T-helper 17 cell (primary cell): ENCODE measurements at regions not wholly inside any gene's neighbourhood (a gene's known extent, or its start where the extent isn't known, plus 50 kb on each side); places are given as distances from the start of the nearest gene placed in this dataset.

Experiments
- ATAC-seq: fragments of 150-1000 bp; cut with Tn5 transposase; 2 replicates; pipeline ENCODE4 v1.10.0; 2021; ENCODE audit warnings: mild to moderate bottlenecking, moderate library complexity
- DNase-seq, 3 donors: peaks; one replicate each; pipeline versions ENCODE4 v3.0.0 to v3.0.0-alpha.2; 2020 to 2021
- H3K9me3 ChIP-seq: one replicate; pipeline ENCODE4 v1.7.0; 2013; ENCODE audit warnings: low read length, mild to moderate bottlenecking; ENCODE audit not compliant: control insufficient read depth, poor library complexity, severe bottlenecking
- H3K27ac Mint-ChIP-seq: one replicate; pipeline ENCODE4 v1.8.0; 2022; ENCODE audit warnings: mild to moderate bottlenecking, moderate library complexity, mixed read lengths
- H3K27me3 Mint-ChIP-seq: one replicate; pipeline ENCODE4 v1.8.0; 2022; ENCODE audit warnings: mixed read lengths
- H3K36me3 Mint-ChIP-seq: one replicate; pipeline ENCODE4 v1.8.0; 2022; ENCODE audit warnings: low read depth, mixed read lengths
- H3K4me1 Mint-ChIP-seq: one replicate; pipeline ENCODE4 v1.8.0; 2022; ENCODE audit warnings: mild to moderate bottlenecking, mixed read lengths
- H3K4me3 Mint-ChIP-seq: one replicate; pipeline ENCODE4 v1.8.0; 2022; ENCODE audit warnings: mild to moderate bottlenecking, moderate library complexity, mixed read lengths

DNA sequence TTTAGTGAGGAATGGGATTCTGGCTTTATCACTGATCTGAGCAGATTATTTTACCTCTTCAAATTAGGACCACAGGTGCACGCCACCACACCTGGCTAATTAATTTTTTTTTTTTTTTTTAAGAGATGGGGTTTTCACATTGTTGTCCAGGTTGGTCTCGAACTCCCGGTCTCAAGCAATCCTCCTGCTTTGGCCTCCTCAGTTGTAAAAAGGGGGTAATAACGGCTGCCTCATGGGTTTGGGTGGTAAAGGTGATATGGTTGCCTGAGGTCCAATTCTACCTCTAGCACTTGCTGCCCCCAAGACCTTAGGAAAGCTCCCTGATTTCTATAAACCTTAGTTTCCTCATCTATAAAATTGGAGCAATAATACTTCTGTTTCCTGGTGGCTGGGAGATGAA, 130.7 kb upstream of the HS3ST2 start:
- ATAC-seq (no peak), DNase-seq (no peak)
- Mint-ChIP-seq H3K4me3 (no peak overlapping the region), H3K36me3 (peaks cover 2% of the 10 kb centered on the region), H3K27ac (no peak overlapping the region), H3K4me1 (peaks cover 12% of the 10 kb centered on the region), H3K27me3 (peaks cover 9% of the 10 kb centered on the region)
- H3K9me3 ChIP-seq = no peaks in the 10 kb centered on the region

DNA sequence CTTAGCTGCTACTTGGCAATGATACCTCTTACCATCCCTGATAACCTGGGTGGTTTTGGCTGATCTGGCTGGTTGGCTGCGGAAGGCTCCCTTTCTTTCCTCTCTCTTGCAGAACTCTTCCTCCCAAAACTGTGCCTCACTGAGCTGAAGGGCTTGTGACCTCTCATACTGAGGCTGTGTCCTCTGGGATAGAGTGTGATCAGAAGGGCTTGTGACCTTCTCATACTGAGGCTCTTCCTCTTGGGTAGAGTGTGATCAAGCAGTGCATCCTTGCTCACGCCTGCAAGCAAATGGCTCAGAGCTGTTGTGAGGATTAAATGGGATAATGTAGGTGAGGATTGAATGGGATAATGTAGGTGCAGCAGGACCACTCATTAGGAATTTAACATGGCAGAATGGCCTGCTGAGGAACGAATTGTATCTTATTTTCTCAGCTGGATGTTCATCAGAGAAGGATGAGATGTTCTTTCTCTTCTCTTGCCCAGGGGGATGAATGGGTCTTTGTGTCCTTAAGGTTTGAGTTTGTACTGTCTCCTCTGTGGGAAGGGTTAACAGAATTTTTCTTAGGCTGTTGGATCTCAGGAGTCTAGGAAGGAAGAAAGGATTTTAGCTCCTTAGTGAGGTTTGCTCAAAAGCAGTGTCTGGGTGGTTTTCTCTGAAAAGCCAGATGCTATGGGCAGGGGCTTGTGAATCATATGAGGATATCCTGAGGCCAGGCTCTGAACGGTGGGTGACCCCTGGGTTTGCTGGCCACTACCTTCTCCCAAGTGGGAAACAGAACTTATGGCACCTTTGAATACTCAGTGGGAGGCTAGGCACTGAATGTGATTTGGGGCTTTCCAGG, 130.0 kb upstream of the HS3ST2 start:
- H3K9me3 ChIP-seq = no peaks in the 10 kb centered on the region
- peaks cover 9% of the 10 kb centered on the region for H3K27me3 Mint-ChIP-seq
- DNase-seq = no peak
- H3K4me1 Mint-ChIP-seq = peaks cover 12% of the 10 kb centered on the region
- no peak overlapping the region for H3K4me3 Mint-ChIP-seq
- peaks cover 2% of the 10 kb centered on the region for H3K36me3 Mint-ChIP-seq
- no peak for ATAC-seq
- H3K27ac Mint-ChIP-seq = no peak overlapping the region

DNA sequence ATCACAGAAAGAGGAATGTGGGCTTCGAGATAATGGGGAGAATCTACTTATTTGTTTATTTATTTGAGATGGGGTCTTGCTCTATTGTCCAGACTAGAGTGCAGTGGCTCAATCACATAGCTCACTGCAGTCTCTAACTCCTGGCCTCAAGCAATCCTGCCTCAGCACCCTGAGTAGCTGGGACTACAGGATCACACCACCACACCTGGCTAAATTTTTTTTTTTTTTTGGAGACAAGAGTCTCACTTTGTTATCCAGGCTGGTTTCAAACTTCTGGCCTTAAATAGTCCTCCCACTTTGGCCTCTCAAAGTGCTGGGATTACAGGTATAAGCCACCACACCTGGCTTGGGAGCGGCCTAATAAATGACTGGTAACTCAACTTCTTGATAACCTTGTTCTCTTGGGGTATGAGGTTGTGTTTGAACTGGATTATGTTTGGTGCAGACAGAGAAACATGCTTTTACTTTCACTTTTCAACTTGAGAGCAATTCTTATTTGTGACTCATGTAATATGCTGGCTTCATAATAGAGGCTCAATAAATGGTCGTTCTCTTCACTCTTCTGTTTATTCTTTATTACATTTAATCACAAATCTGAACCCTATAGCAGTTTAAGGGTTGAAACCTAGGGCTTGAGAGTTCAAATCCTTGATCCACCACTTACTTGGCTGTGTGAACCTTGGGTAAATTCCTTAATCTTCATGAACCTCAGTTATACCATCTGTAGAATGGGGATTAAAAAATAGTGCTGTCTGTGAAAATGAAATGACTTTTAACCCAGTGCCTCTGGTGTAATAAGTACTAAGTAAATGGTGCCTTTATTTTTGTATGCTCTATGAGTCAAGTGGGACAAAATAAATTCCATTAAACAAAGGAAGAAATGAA, 129.1 kb upstream of the HS3ST2 start:
- Mint-ChIP-seq H3K36me3 (peaks cover 2% of the 10 kb centered on the region), H3K4me1 (peaks cover 12% of the 10 kb centered on the region), H3K27ac (no peak overlapping the region), H3K27me3 (peaks cover 9% of the 10 kb centered on the region), H3K4me3 (no peak overlapping the region)
- DNase-seq (no peak), ATAC-seq (no peak)
- no peaks in the 10 kb centered on the region for H3K9me3 ChIP-seq

DNA sequence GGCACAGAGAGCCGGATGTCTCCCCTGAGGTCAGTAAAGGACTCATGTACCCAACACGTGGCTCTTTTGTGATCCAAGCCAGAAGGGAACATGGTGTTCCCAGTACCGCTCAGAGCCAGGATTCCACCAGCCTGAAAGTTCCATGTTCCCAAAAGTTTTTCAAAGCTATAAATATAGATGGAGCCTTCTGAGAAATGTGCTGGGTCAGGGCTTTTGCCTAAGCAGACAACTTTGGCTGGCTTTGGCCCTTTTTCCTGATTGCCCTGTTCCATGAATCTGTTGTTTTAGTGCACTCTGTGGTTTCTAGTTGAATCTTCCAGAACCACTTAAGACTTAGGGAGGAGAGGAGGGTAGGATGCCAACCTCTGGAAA, 128.5 kb upstream of the HS3ST2 start:
- ATAC-seq = no peak
- no peak for DNase-seq
- Mint-ChIP-seq H3K27me3 (peaks cover 9% of the 10 kb centered on the region), H3K4me3 (no peak overlapping the region), H3K36me3 (peaks cover 2% of the 10 kb centered on the region), H3K4me1 (peaks cover 12% of the 10 kb centered on the region), H3K27ac (no peak overlapping the region)
- H3K9me3 ChIP-seq = no peaks in the 10 kb centered on the region

DNA sequence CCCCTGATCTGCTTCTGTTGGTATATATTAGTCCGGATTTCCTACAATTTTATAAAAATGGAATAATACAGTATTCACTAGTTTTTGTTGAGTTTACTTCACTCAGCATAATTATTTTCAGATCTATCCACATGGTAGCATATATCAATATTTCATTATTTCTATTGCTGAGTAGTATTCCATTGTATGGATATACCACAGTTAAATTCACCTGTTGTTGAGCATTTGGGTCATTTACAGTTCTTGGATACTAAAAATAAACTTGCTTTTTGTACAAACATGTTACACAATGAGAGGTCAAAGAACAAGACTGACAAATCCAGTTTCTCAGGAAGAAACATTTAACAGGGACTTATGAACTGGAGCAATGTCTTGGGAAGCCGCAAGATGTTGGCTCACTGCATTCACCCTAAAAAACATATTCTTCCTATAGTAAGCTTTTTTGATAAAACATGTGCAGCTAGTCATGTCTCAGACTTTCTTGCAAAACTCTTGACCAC, 126.9 kb upstream of the HS3ST2 start:
- H3K9me3 ChIP-seq = no peaks in the 10 kb centered on the region
- Mint-ChIP-seq H3K4me3 (no peak overlapping the region), H3K27me3 (peaks cover 9% of the 10 kb centered on the region), H3K4me1 (peaks cover 10% of the 10 kb centered on the region), H3K36me3 (peaks cover 2% of the 10 kb centered on the region), H3K27ac (no peak overlapping the region)
- ATAC-seq (no peak), DNase-seq (no peak)

DNA sequence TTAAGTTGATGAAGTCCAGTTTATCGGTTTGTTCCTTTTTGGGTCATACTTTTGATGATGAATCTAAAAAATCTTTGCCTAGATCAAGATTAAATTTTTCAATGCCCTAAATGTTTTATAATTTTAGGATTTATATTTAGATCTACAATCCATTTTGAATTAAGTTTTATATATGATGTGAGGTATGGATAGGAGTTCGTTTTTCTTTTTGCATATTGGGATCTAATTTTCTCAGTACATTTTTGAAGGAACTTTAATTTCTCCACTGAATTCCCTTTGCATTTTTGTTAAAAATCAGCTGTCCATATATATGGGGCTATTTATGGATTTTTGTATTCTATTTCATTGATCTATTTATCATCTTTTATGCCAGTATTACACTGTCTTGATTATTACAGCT, 125.5 kb upstream of the HS3ST2 start:
- peaks cover 10% of the 10 kb centered on the region for H3K4me1 Mint-ChIP-seq

DNA sequence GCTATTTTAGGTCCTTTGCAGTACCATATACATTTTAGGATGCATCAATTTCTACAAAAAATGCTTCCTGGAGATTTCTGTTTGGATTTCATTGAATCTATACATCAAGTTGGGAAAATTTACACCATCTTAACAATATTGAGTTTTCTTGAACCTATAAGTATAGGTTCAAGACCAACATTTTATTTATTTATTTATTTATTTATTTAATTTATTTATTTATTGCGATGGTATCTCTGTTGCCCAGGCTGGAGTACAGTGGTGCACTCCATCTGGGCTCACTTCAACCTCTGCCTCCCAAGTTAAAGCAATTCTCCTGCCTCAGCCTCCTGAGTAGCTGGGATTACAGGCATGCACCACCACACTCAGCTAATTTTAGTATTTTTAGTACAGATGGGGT, 125.0 kb upstream of the HS3ST2 start:
- Mint-ChIP-seq H3K27me3 (peaks cover 9% of the 10 kb centered on the region), H3K36me3 (peaks cover 2% of the 10 kb centered on the region), H3K4me1 (peaks cover 8% of the 10 kb centered on the region), H3K4me3 (no peak overlapping the region), H3K27ac (no peak overlapping the region)
- ATAC-seq = no peak
- H3K9me3 ChIP-seq = no peaks in the 10 kb centered on the region
- DNase-seq = no peak

More for the DNA sequence above, 125.5 kb upstream of the HS3ST2 start:
- Mint-ChIP-seq H3K27me3 (peaks cover 9% of the 10 kb centered on the region), H3K36me3 (peaks cover 2% of the 10 kb centered on the region), H3K4me3 (no peak overlapping the region), H3K27ac (no peak overlapping the region)
- H3K9me3 ChIP-seq = no peaks in the 10 kb centered on the region
- ATAC-seq (no peak), DNase-seq (no peak)

DNA sequence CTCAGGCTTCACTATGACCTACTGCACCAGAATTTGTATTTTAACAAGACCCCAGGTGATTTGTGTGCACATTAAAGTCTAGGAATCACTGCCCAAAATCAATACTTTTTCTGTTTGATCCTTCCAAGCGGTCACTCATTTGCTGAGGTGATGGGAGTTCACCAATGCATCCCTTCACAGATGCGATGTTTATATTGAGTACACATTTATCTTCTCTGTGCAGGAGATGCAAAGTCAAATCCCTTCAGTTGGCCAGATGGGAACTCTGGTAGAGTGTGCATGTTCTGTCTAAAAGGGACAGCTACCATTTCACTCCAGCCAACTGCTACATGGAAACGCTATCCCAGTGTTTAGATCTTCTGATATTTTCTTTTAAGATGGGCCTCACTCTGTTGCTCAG, 122.6 kb upstream of the HS3ST2 start:
- Mint-ChIP-seq H3K4me3 (no peak overlapping the region), H3K4me1 (no peaks in the 10 kb centered on the region), H3K27me3 (no peaks in the 10 kb centered on the region), H3K36me3 (no peaks in the 10 kb centered on the region), H3K27ac (no peak overlapping the region)
- DNase-seq (no peak), ATAC-seq (no peak)
- no peaks in the 10 kb centered on the region for H3K9me3 ChIP-seq

DNA sequence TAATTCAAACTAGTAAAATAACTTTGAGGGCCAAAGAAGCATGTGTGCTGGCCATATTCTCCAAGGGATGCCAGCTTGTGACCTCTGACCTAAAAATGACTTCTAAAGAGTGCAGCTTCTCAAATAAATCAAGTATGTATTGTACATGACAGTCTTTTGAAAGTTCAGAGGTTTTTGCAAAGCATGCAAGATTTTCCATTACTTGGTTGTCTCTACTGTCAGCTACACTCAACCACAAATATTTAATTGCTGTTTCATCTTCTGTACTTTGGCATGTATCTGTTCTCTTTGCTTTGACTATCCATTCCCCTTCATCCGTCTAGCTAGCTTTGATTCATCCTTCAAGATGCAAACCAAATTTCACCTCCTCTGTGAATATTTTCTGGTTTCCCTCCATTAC, 121.9 kb upstream of the HS3ST2 start:
- Mint-ChIP-seq H3K27me3 (no peaks in the 10 kb centered on the region), H3K27ac (no peak overlapping the region), H3K4me3 (no peak overlapping the region), H3K4me1 (no peaks in the 10 kb centered on the region), H3K36me3 (no peaks in the 10 kb centered on the region)
- no peaks in the 10 kb centered on the region for H3K9me3 ChIP-seq
- ATAC-seq (no peak), DNase-seq (no peak)

DNA sequence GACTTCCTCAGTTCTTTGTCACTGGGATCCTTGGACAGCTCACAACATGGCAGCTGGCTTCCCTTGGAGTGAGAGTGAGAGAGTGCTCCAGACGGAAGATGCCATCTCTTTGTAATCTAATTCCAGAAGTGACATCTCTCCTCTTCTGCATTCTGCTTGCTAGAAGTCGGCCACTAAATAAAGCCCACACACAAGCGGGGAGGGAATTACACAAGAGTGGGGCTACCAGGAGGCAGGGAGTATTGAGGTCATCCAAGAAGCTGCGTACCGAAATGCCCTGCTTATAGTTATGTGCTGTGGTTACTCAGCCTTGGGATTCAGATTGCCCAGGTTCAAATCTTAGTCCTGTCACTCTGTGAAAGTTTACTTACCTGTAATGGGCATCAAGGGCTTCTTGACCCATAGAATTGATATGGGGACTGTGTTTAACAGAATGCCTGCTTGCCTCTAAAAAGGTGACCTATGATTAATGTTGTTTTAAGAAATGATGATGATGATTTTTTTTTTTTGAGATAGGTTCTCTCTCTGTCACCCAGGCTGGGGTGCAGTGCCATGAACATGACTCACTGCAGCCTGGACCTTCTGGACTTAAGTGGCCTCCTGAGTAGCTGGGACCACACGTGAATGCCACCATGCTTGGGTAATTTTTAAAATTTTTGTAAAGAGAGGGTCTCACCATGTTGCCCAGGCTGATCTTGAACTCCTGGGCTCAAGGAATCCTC, 120.9 kb upstream of the HS3ST2 start:
- Mint-ChIP-seq H3K36me3 (no peaks in the 10 kb centered on the region), H3K4me3 (no peak overlapping the region), H3K27ac (no peak overlapping the region), H3K4me1 (no peaks in the 10 kb centered on the region), H3K27me3 (peaks cover 2% of the 10 kb centered on the region)
- DNase-seq = no peak
- ATAC-seq = no peak
- no peaks in the 10 kb centered on the region for H3K9me3 ChIP-seq

DNA sequence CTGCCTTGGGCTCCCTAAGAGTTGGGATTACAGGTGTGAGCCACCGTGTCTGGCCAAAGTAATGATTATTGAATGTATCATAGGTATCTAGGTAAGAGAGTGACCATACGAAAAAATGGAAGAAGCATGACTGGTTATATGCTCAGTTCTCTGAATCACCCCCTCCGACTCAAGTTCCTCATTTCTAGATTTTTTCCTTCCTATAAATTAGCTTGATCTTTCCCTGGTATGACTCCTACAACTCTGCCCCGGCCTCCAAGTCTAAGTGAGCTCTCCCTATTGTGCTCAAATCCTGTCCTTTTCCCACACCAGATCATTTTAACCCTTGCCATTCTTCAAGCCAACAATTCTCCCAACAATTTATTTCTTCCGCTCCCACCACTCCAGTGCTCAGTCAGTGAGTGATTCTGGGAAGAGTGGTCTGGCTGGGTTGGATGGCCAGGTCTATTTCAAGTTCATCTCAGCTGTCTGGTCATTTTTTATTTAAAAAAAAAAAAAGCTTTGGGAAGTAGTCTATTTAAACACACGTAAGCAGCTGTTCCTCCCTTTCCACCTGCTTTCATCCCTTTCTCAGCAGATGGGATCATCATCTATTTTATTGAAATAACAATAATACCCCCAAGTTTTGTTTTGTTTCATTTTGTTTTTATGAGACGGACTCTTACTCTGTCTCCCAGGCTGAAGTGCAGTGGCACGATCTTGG, 120.2 kb upstream of the HS3ST2 start:
- no peak for ATAC-seq
- Mint-ChIP-seq H3K4me1 (no peaks in the 10 kb centered on the region), H3K27ac (no peak overlapping the region), H3K4me3 (no peak overlapping the region), H3K27me3 (peaks cover 9% of the 10 kb centered on the region), H3K36me3 (no peaks in the 10 kb centered on the region)
- H3K9me3 ChIP-seq = no peaks in the 10 kb centered on the region
- no peak for DNase-seq

DNA sequence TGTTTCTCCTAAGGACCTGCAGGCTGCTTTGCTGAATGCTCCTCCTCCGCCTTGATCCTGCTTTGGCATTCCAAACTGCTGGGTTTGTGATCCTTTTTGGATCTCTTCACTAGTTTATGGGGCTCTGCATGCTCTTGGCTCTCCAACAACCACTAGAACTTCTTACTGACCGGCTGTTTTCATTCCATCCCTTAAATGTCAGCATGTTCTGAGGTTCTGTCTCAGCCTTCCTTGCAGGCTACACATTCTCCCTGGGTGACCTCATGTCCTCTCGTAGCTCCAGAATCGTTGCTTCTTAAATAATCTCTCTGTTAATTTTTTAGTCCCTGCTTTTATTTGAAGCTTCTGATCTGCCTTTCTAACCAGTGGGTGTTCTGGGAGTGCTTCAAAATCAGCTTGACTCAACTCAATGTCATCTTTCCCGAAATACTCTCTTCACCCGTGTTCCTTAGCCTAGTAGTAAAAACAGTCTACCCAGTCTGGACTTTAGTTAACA, 119.0 kb upstream of the HS3ST2 start:
- Mint-ChIP-seq H3K4me1 (no peaks in the 10 kb centered on the region), H3K36me3 (no peaks in the 10 kb centered on the region)
- ATAC-seq = no peak

More for the DNA sequence above, 119.0 kb upstream of the HS3ST2 start:
- no peaks in the 10 kb centered on the region for H3K9me3 ChIP-seq
- no peak overlapping the region for H3K27ac Mint-ChIP-seq
- H3K4me3 Mint-ChIP-seq = no peak overlapping the region
- DNase-seq = no peak
- H3K27me3 Mint-ChIP-seq = peaks cover 16% of the 10 kb centered on the region
